ENCODE measurements at regions not wholly inside any gene's neighbourhood (a gene's known extent, or its start where the extent isn't known, plus 50 kb on each side); places are given as distances from the start of the nearest gene placed in this dataset.

GRCh38 chr3:76694063-76694462, 345.8 kb upstream of the ROBO2 start:
- Histone ChIP-seq H3K79me2 (ENCODE audit: control insufficient read depth in 1 of 2, insufficient read depth in 2 of 2, low read length in 2 of 2) (no peaks in the 10 kb centered on the region), H3K9ac (replicated peaks in 1 of 4; ENCODE audit: extremely low read depth in 1 of 4, low read depth in 3 of 4, low read length in 3 of 4) (no peak overlapping the region), H3K27ac (ENCODE audit: low read depth, low read length) (no peak overlapping the region), H2BK5ac (ENCODE audit: low read depth, low read length) (no peak overlapping the region), H3K4ac (replicated peaks; ENCODE audit: insufficient read length, low read depth, low read length) (no peak overlapping the region), H2BK120ac (replicated peaks; ENCODE audit: low read depth, low read length) (no peak overlapping the region), H3K4me3 (ENCODE audit: extremely low read depth in 1 of 4, insufficient read depth in 2 of 4, low read depth in 3 of 4, low read length in 4 of 4) (no peak overlapping the region), H3K9me3 (ENCODE audit: insufficient read depth in 2 of 2, low read depth in 1 of 2, low read length in 1 of 2) (no peaks in the 10 kb centered on the region), H2BK15ac (ENCODE audit: low read length) (no peak overlapping the region), H2AK5ac (ENCODE audit: low read depth, low read length) (no peak overlapping the region), H4K8ac (ENCODE audit: extremely low read depth, insufficient read depth, low read length) (no peak overlapping the region), H4K91ac (replicated peaks; ENCODE audit: insufficient read length, low read length) (no peak overlapping the region), H2AFZ (ENCODE audit: low read length) (no peak overlapping the region), H4K20me1 (replicated peaks in 1 of 2; ENCODE audit: control insufficient read depth in 1 of 2, insufficient read depth in 2 of 2, low read length in 2 of 2) (no peaks in the 10 kb centered on the region), H4K5ac (ENCODE audit: insufficient read length, low read depth, low read length) (no peak overlapping the region), H3K36me3 (ENCODE audit: control insufficient read depth in 2 of 4, insufficient read depth in 4 of 4, low read length in 3 of 4) (no peaks in the 10 kb centered on the region), H3K79me1 (ENCODE audit: low read depth, low read length) (no peaks in the 10 kb centered on the region), H3K23ac (ENCODE audit: insufficient read length) (no peak overlapping the region), H3K18ac (ENCODE audit: extremely low read depth, low read length) (no peak overlapping the region), H2BK12ac (ENCODE audit: low read depth, low read length) (no peak overlapping the region), H3K56ac (replicated peaks; ENCODE audit: insufficient read length, low read depth, low read length) (no peak overlapping the region), H3K4me1 (replicated peaks in 1 of 4; ENCODE audit: control insufficient read depth in 3 of 4, insufficient read depth in 4 of 4, low read length in 3 of 4) (no peaks in the 10 kb centered on the region), H3K27me3 (replicated peaks in 1 of 4; ENCODE audit: control insufficient read depth in 3 of 4, extremely low read depth in 1 of 4, insufficient read depth in 3 of 4, low read length in 3 of 4) (no peaks in the 10 kb centered on the region), H3K14ac (ENCODE audit: insufficient read length) (no peak overlapping the region), H2BK20ac (ENCODE audit: low read length) (no peak overlapping the region), H3K23me2 (ENCODE audit: low read depth, low read length) (no peaks in the 10 kb centered on the region), H3K4me2 (ENCODE audit: insufficient read depth in 1 of 2, low read depth in 2 of 2, low read length in 2 of 2) (no peak overlapping the region)
- DNase-seq (ENCODE audit: low read depth in 1 of 2, low spot score in 2 of 2): no peak
- FAIRE-seq: no peak
- POLR2A ChIA-PET (ENCODE audit: partially characterized antibody): no interaction called here
- WGBS, 2 experiments (ENCODE audit: extremely low coverage in 1 of 2, insufficient coverage in 1 of 2, insufficient read length in 1 of 2, insufficient replicate concordance in 2 of 2, low coverage in 1 of 2, low lambda C conversion rate in 2 of 2, missing lambda C conversion rate in 1 of 2): 80% methylated on average over 5 of the region's 5 CpGs; no CpG with 5 or more reads in 1 of the 2 experiments
- CTCF ChIA-PET (ENCODE audit: partially characterized antibody): interaction anchor here (1.1 kb wide), 1 partner anchor 14 kb away, joined by 4 read pairs; no protein-coding TSS in a partner anchor
- no peak for TF ChIP-seq CHD2 (IDR thresholded peaks at IDR 0.05; ENCODE audit: low read length)
- TF ChIP-seq TEAD4 (IDR thresholded peaks at IDR 0.05; ENCODE audit: low read depth, low read length): no peak
- no peak for TF ChIP-seq SRF (IDR thresholded peaks at IDR 0.05; ENCODE audit: low read depth, low read length)
- TF ChIP-seq ATF3 (IDR thresholded peaks at IDR 0.05; ENCODE audit: insufficient read depth, low read depth, low read length): no peak
- no peak for TF ChIP-seq SP1 (IDR thresholded peaks at IDR 0.05; ENCODE audit: low read depth, low read length)
- TF ChIP-seq NRF1 (IDR thresholded peaks at IDR 0.05; ENCODE audit: low read depth, low read length): no peak
- no peak for TF ChIP-seq EGR1 (IDR thresholded peaks at IDR 0.05; ENCODE audit: borderline replicate concordance, low read depth, low read length)
- no peak for TF ChIP-seq RAD21 (IDR thresholded peaks at IDR 0.05 in 1 of 2, conservative IDR thresholded peaks at IDR 0.05 in 1 of 2; ENCODE audit: low read depth in 2 of 2, low read length in 2 of 2)

Measured in H1 (cell line).